GM21423 (cell line): ENCODE measurements at regions not wholly inside any gene's neighbourhood (a gene's known extent, or its start where the extent isn't known, plus 50 kb on each side); places are given as distances from the start of the nearest gene placed in this dataset.

Experiments used
- ATAC-seq: cut with Tn5 transposase; IDR thresholded peaks from one replicate; pipeline ENCODE4 v1.9.1; 2021; ENCODE audit warnings: mild to moderate bottlenecking, moderate library complexity; ENCODE audit not compliant: unreplicated experiment

DNA sequence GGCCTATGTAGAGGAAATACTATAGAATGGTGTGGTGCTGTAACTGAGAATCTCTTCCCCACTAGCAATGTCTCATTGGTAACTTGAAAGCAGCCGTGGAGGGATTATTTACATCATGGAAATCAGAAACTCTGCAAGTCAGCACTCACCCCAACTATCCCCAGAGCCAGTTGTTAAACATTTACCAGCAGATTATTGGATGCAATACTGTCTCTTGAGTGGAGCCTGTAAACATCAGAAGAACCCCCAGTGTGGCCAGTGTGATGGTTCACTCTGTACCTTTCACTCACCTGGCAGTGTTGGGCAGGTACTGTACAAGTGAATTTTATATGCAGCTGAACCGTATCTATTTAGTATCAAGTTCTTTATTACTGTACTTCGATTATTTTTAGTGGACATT lies 299.8 kb upstream of the SALL1 start:
- no peak for ATAC-seq

DNA sequence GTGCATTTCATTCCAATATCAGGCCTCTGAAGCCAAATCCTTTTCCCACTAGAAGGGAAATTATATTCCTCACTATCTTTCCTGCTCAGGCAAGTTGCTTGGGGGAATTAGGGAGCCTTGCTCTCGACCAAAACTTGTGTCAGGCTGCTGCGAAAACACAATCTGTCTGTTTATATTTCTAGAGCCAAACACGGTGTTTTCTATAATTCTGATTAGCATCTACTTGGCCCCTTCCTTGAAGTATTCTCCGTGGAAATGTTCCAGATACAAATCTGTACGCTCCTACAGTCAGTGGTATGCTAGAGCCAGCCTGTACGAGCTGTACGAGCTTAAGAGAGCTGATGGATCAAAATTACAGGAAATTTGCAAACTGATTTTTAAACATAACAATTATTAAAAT lies 299.3 kb upstream of the SALL1 start:
- ATAC-seq, result no peak

DNA sequence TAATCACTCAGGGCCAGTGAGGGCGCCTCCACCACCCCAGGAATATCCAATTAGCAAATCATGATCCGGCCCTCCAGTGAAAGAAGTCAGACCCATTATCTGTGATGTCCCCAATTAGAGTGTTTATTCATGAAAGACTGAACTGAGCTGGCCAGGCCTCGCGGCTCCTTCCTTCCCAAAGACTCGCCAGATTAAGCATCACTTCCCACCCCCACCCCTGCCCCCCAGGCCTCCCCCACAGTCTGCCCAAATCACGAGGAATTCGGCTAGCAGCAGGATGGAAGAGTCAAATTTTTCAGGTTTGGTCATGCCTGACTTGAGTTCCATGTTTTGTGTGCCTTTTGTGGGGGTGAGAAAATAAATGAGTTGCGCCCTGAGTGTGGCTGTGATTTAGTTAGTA lies 298.4 kb upstream of the SALL1 start:
- no peak for ATAC-seq

DNA sequence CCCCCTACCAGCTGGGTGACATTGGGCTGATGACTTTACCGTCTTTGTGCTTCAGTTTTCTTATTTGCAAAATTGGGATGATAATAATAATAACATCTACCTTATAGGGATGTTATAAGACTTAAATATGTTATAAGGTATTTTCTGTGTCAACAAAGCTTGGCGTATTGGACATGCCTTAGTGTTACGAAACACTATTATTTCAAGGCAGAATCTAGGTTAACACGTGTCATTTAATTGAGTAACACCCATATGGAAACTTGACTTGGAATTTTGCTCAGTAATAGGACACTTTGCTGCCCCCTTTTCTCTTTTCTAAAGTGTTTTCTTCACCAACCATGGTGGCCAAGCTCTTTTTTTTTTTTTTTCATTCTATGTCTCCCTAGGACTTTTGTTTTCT lies 294.2 kb upstream of the SALL1 start:
- ATAC-seq, result no peak

DNA sequence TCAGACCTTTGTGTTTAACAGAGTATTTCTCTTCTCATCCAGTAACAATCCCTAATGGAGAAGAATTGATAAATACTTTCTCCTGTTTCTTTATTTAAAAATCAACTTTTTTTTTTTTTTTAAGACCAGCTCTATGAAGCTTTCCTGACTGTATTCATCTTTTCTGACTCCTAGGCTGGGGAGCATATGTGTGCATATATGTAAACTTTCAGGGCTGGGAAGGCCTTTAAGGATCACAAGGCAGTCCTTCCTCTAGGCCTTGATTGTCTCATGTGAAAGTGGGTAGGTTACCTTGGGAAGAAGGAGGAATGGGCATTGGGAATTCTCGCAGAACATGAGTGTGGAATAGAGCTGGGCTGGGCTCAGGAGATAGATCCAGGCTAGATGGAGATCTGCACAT lies 292.9 kb upstream of the SALL1 start:
- ATAC-seq, result no peak

DNA sequence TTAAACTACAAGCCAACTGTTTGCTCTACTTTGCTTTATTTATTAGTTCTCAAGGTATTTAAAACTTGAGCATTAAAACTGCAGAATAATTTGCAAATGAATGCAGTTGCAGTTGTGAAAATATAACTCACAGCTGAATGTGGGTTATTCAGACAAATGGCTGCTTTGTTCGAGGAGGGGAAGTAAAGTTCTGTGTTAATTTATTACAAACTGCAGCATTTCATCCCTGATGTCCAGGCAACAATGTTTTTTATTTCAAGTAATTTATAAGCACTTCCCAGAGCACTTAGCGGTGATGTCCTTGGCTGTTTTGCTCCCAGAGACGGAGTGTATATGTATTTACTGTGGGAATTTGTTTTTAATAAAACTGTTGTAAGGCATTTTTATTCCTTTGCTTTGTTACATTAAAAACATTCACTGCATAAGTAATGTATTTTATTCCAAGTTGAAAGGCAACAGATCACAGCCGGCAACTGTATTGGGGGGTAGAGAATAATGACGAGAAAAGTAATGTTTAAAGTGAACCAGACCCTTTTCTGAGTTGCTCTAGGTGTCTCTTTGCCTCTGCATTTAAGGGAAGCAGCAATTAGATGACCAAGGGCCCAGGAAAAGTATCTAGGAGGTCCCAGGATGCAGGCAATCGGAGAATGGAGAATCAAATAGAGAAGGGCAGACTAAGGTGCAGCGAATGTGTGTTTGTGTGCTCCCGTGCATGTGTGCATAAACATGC lies 291.2 kb upstream of the SALL1 start:
- ATAC-seq, result no peak

DNA sequence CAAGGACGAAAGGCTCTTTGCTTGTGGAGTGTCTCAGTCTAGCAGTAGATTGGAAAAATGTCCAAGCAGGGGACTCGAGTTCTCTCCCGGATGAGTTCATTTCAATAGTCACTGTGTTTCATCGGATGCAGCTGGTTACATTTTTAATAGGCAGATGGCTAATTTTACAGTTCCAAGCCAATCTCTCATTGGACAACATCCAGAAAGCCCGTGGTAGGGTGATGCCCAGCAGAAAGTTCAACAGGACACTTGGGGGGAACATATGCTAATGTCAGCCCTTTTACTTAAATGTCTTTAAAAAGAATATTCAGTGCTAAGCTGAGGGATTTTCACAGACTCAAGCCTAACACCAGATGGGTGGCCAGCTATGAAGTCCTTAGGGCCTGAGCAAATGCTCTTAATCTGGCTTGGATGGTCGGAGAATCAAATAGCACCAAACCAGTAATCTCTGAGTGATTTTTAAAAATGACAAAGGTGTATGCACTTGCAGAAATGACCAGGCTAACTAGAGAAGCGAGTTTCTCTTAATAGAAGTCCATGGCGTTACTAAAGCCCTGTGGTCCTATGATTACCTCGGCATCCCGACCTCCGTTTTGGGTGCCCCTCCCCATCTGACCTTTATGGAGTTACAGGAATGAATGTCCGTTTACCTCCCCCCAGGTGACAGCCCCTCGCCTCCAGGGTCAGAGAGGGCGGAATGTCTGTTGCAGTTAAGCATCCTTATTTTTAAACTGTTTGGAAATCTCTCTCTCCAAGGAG lies 289.2 kb upstream of the SALL1 start:
- no peak for ATAC-seq

DNA sequence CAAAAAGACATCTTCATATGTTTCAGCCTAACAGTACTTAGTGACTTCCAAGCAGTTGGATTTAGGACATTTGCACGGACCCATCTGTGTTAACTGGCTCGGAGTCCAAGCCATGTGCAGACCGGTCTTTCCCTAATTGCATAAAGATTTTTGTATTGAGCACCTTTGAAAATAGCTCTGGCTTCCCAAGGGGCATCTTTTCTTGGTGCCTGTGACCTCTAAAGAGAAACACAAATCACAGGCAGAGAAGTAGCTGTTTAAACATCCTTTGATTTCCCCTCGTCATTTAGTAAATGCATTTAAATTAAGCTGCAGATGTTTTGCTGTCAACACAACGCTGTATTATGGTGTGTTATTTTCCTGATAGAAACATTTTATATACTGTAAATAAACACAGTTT lies 288.2 kb upstream of the SALL1 start:
- no peak for ATAC-seq

DNA sequence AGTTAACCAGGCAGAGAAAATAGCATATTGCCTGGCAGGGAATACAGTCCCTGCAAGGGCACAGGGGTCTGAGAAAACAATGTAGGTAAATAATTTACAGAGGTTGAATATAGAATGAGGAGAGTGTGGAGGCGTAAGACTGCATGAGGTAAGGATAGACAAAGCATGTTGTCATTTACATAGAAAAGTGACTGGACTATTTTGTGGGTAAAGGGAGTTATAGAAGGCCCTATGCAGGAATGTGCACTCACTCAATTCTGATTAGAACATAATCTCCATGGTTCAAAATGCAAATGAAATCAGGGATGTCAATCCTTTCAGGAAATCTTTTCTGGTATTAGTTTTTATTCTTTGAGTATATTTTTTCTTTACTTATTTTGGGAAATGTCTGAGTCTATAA lies 285.7 kb upstream of the SALL1 start:
- no peak for ATAC-seq

DNA sequence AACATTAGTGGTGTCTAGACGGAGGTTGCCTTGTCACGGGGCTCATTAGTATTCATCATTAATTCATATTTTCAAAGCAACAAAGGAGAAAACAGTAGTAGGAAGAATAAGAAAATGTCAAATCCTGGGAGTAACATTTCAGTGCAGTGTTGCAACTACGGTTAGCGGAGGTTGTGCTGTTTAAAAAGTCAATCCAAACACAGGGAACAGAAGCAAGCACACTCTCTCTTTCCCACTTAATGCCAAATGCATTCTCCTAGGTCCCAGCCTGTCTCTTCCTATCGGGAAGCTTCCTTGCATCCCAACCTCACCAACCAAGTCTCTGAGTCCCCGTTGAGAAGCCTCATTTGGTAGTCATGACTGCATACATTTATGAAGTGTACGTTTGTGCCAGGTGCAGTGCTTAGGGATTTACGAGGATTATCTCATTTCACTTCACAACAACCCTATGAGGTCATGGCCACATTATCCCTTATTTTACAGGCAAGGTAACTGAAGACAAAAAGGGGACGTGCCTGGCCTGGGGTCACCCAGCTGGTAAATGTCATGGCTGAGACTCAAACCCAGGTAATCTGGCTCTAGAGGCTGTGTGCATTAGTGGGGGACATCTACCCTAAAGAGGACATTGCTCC lies 283.6 kb upstream of the SALL1 start:
- ATAC-seq, result no peak

DNA sequence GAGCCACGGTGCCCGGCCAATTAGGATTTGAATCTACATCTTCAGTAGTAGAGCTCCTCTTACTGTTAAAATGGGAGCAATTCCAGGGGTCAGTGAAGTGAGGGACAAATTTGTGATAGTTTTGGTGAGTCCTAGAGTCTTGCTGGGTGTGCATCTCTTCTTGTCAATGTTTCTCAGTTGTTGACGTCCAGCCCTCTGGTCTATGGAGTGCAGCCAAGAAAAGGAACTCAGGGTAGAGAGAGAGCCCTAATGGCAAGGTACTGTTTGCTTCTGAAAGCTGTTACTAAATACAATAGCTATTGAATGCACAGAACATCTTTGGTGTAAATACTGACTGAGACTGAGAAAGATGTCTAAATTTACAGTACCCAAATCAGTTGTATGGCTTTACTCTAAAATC lies 282.5 kb upstream of the SALL1 start:
- no peak for ATAC-seq

DNA sequence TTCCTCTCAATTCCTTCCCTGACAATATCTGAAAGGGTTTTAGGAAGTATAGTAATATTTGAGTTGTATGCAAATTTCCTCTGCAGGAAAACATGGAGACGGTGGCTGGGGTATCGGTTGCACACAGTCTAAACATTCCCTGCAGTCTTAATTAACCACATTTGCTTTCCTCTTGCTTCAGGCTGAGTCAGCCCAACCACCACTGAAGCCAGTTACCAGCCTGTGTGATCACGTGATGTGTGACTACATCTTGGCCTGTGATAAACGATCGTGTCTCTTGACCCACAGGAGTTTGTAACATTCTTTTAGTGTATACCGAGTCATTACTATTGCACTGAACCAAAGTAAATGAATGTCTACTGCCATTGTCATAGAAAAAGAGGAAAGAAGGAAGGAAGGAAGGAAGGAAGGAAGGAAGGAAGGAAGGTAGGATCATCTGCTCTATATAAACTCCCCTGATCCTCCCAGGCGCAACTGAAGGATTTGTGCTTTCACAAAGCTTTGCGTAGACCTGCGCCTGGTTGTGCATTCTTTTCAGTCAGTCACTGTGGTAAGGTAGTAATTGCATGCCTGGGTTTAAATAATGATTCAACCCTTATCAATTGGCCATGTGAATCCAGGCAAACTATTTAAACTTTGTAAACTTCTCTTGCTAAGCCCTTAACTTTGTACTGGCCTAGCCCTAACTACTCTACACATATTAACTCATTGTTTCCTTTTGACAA lies 280.6 kb upstream of the SALL1 start:
- ATAC-seq, result no peak

DNA sequence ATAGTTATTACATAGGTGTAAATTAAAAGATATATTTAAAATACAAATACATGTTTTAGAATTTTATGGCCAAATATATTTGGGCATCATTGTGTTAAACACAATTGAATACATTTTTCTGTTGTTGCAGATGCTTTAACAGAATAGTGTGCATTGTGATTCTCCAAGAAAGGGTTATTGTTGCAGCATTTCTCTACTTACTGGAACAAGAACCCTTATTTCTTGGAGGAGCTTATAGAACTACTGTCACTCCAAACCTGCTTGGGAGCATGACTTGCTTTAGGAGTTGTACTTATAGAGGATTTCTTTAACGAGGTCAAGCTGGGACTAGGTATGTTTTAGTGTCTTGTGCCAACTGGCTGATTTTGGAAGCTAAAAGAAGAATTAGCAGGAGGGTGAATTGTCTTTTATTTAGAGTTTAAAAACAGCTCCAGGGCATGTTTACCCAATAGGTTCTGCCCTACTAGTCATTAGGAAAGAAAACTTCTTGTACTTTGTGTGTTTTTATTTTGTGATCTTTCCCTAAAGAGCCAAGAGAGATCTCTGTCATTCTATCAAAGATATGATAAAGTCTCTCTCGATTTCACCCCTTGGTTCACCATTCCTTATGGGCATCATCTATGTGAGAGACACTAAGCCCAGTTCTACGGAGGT lies 279.8 kb upstream of the SALL1 start:
- ATAC-seq, result no peak

DNA sequence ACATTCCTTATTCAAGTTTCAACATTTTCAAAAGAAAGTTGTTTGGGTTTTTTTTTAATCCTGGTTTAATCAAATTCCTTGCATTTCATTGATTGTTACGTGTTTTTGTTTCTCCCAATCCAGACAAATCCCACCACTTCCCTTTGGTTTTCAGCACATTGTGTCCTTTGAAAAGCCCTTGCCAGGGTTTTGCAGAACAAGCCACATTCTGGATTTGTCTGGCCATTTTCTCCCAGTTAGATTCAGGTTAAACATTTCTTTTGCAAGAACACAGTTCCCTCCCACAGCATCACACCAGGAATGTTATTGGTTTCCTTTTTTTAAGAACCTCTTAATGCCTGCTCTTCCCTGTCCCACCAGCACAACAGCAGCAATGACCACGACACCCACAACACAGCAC lies 278.0 kb upstream of the SALL1 start:
- ATAC-seq, result no peak

DNA sequence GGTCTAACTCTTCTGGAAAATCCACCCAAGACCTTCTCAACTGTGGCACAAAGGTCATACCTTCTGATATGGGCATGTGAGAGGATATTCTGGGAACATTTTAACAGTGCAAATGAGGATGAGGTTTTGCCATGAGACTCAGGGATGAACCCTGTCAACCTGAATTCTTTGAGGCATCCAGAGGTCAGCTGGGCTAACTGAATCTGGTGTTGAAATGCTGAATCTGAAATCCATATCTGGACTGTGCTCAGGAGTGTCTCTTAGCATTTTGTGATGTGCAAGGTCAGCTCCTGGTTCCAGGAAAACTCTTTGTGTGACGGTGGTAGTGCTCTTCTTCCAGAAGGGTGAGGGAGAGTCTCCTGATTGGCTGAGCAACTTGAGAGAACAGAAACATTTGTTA lies 276.0 kb upstream of the SALL1 start:
- ATAC-seq, result no peak

DNA sequence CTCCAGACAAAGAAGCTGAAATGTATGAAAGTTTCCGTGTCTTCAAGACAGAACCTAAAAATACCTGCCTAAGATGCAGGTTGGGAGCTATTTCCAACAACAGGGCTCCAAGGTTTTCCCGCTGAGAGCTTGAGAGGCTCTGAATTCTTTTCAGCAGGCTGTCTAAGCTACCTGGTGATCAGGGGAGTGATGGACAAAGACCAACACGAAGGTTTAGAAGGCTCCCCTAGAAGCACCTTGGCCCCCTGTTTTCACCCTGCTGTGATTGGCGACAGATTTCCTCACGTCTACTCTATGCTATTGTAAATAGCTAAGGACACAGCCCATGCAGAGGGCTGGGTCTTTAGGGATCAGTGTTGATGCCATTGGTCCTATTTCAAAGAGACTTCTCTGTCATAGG lies 275.2 kb upstream of the SALL1 start:
- no peak for ATAC-seq

DNA sequence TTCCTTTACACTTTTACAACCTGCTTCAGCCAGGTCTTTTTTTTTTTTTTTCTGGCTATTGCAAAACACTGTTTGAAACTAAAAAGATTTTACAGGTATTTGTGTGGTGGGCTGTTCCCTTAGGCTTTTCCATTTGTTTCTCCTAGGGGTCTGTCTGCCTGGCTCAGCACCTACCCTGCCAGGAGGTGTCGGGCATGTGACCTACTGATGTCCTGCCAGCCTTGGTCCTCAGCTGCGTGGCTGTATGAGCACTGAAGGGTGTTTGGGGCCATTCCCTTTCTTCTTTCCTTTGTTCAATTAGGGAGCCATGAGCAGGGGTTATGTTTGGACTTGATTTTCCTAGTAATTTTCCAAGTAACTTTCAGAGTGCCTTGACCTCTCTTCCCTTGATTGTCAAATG lies 269.2 kb upstream of the SALL1 start:
- no peak for ATAC-seq

DNA sequence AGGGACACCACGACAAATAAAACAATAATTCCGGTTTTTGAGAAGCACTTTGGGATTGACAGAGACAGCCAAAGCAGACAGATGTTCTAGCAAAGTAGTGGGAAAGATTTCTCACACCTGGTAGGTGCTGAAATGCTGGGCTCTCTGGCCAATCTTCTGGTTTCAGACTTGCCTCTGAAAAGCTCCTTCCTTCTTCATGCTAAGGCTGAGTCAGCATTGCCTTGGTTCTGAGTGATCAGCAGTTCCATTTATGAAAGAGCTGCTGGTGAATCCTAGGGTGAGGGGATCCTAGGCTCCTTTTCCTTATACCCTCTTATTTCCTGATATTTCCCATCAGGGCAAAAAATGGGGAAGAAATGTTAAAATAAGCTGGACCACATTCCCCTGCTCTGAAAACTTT lies 268.7 kb upstream of the SALL1 start:
- no peak for ATAC-seq

DNA sequence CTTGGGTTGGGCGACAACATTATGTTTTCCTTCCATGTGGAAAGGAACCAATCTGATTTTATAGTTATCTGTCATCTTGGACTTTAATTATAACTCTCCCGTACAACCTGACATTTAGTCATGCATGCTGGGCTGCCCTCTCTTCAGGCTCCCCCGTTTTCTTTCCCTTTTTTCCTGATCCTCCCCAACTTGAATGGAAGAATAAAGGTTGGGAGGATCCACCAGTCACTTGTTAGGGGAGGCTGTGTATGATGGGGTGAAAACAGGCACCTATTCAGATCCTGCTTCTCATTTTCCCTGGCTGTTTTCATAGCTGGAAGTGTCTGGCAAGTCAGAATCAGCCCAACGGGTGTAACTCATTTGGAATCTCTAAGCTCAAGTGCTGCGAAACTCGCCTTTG lies 267.2 kb upstream of the SALL1 start:
- ATAC-seq, result no peak

DNA sequence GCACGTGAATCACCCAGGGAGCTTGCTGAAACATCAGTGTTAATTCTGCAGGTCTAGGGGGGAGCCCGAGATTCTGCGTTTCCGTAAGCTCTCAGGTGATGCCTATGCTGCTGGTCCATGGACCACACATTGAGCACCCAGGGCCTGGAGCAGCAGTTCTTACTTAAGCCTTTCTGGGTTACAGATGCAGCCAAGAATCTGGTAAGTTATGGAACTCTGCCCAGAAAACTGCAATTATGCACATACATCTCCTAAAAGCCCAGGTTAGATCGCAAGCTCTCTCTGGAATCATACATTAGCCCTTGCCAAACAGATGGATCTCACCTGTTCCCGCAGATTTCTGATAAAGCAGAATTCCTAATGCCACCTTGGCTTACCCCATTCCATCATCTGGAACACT lies 265.9 kb upstream of the SALL1 start:
- no peak for ATAC-seq

DNA sequence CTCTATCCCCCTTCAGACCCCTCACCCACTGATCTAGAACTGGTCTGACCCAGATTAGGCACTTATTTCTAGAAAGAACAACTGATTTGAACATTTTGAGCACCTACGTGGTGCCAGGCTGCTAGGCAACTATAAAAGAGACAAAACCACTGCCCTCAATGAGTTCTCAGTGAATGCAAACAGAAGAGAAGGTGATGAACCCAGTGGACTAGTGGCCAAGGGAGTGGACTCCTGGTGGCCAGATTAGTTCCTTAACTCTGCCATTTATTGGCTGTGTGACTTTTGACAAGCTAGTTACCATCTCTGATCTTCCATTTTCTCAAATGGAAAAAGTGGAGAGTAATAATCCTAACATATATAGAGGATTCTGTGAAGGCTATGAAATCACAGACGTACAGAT lies 259.1 kb upstream of the SALL1 start:
- no peak for ATAC-seq
